Spleen (tissue), 7 donors: ENCODE measurements at regions not wholly inside any gene's neighbourhood (a gene's known extent, or its start where the extent isn't known, plus 50 kb on each side); places are given as distances from the start of the nearest gene placed in this dataset.

Source experiments
- CTCF ChIP-seq, 11 experiments: fragments of 200-600 bp in 7 of 11; fragments of 450-650 bp in 4 of 11; sonication (generic) in 4 of 11; IDR thresholded peaks in 8 of 11; conservative IDR thresholded peaks in 3 of 11; 1 replicate in 7 of 11; 2 replicates in 4 of 11; pipeline versions ENCODE4 v1.4.0 to v1.8.0; 2016 to 2021; ENCODE audit warnings: antibody characterized with exemption in 11 of 11, inconsistent platforms in 4 of 11, mild to moderate bottlenecking in 1 of 11
- POLR2A ChIP-seq, 3 donors: fragments of 450-650 bp; IDR thresholded peaks; one replicate each; pipeline ENCODE4 v1.5.1; 2017; ENCODE audit warnings: antibody characterized with exemption in 3 of 3, mild to moderate bottlenecking in 1 of 3
- POLR2AphosphoS5 ChIP-seq, 3 donors: sonication (generic); formaldehyde crosslinking; IDR thresholded peaks; one replicate each; pipeline ENCODE4 v1.5.1; 2017; ENCODE audit warnings: antibody characterized with exemption in 3 of 3
- donor health status: DM: no; HTN: no; CAD: no; lungs with moderate emphysema.
- donor health status: DM: no; HTN: no; CAD: no.
- donor health status: DM: no; HTN: no; CAD: no.

- no peak for TF ChIP-seq CTCF (IDR thresholded peaks at IDR 0.05 in 8 of 11, conservative IDR thresholded peaks at IDR 0.05 in 3 of 11)
- TF ChIP-seq POLR2AphosphoS5 (IDR thresholded peaks at IDR 0.05), result no peak
- no peak for TF ChIP-seq POLR2A (IDR thresholded peaks at IDR 0.05)
Observed at GRCh38 chr1:72662918-72663317, 380.6 kb upstream of the NEGR1 start.
